Astrocyte (in vitro differentiated cells and primary cell): ENCODE measurements at regions not wholly inside any gene's neighbourhood (a gene's known extent, or its start where the extent isn't known, plus 50 kb on each side); places are given as distances from the start of the nearest gene placed in this dataset.

ENCODE experiments used
- DNase-seq: peaks from one replicate; pipeline ENCODE4 v3.0.0-alpha.2; 2010; ENCODE audit warnings: low read depth
- FAIRE-seq: peaks from 2 replicates; lab custom pipeline; 2011; peaks lifted over from hg19 to GRCh38; lab: Jason Lieb, UNC
- H2AFZ ChIP-seq: 2 replicates; pipeline ENCODE4 v1.6.0; 2012; ENCODE audit warnings: low read depth, low read length, inconsistent platforms
- H3K27ac ChIP-seq: 2 replicates; pipeline ENCODE4 v1.5.1; 2011; ENCODE audit warnings: low read depth, low read length, inconsistent platforms
- H3K27me3 ChIP-seq: 2 replicates; pipeline ENCODE4 v1.6.0; 2011; ENCODE audit warnings: low read length, inconsistent platforms; ENCODE audit not compliant: insufficient read depth
- H3K36me3 ChIP-seq: 2 replicates; pipeline ENCODE4 v1.5.1; 2011; ENCODE audit warnings: low read length, inconsistent platforms; ENCODE audit not compliant: insufficient read depth
- H3K4me1 ChIP-seq: 2 replicates; pipeline ENCODE4 v1.5.1; 2011; ENCODE audit warnings: low read length, inconsistent platforms; ENCODE audit not compliant: insufficient read depth
- H3K4me2 ChIP-seq: 2 replicates; pipeline ENCODE4 v1.6.0; 2012; ENCODE audit warnings: low read length, inconsistent platforms
- H3K4me3 ChIP-seq: 2 replicates; pipeline ENCODE4 v1.5.1; 2011; ENCODE audit warnings: low read depth, mild to moderate bottlenecking, low read length, inconsistent platforms; ENCODE audit not compliant: insufficient read depth
- H3K79me2 ChIP-seq: 2 replicates; pipeline ENCODE4 v1.6.0; 2012; ENCODE audit warnings: mild to moderate bottlenecking, low read length, inconsistent platforms; ENCODE audit not compliant: insufficient read depth
- H3K9ac ChIP-seq: 2 replicates; pipeline ENCODE4 v1.6.0; 2012; ENCODE audit warnings: mild to moderate bottlenecking, low read length, inconsistent platforms
- H3K9me3 ChIP-seq: 2 replicates; pipeline ENCODE4 v1.5.1; 2012; ENCODE audit warnings: low read depth, mild to moderate bottlenecking, low read length, inconsistent platforms; ENCODE audit not compliant: insufficient read depth
- H4K20me1 ChIP-seq: 2 replicates; pipeline ENCODE4 v1.6.0; 2012; ENCODE audit warnings: low read length, inconsistent platforms; ENCODE audit not compliant: insufficient read depth
- H3K27ac Mint-ChIP-seq: one replicate; pipeline ENCODE4 v1.8.0; 2021; ENCODE audit warnings: mild to moderate bottlenecking, mixed read lengths; ENCODE audit not compliant: unreplicated experiment
- H3K27me3 Mint-ChIP-seq: one replicate; pipeline ENCODE4 v1.8.0; 2021; ENCODE audit warnings: low read depth, mixed read lengths; ENCODE audit not compliant: unreplicated experiment
- H3K36me3 Mint-ChIP-seq: one replicate; pipeline ENCODE4 v1.8.0; 2021; ENCODE audit warnings: low read depth, mixed read lengths; ENCODE audit not compliant: unreplicated experiment
- H3K4me1 Mint-ChIP-seq: one replicate; pipeline ENCODE4 v1.8.0; 2021; ENCODE audit warnings: low read depth, mixed read lengths; ENCODE audit not compliant: unreplicated experiment
- H3K4me3 Mint-ChIP-seq: one replicate; pipeline ENCODE4 v1.8.0; 2021; ENCODE audit warnings: mild to moderate bottlenecking, moderate library complexity, mixed read lengths; ENCODE audit not compliant: unreplicated experiment
- H3K9me3 Mint-ChIP-seq: one replicate; pipeline ENCODE4 v1.8.0; 2021; ENCODE audit warnings: mild to moderate bottlenecking, mixed read lengths; ENCODE audit not compliant: unreplicated experiment
- EZH2 ChIP-seq: IDR thresholded peaks from 2 replicates; pipeline ENCODE4 v1.6.1; 2012; ENCODE audit warnings: mild to moderate bottlenecking, low read length, inconsistent platforms; ENCODE audit not compliant: insufficient read depth
- TF ChIP-seq, protein P1 (sequence below): IDR thresholded peaks from 2 replicates; pipeline ENCODE4 v1.5.1; 2011; ENCODE audit warnings: low read depth, mild to moderate bottlenecking, inconsistent platforms, low read length, moderate library complexity; ENCODE audit not compliant: insufficient read depth

GRCh38 chr6:6803180-6803977 lies 214.9 kb downstream of the LY86 start:
- no peaks in the 10 kb centered on the region for H3K27me3 ChIP-seq
- H2AFZ ChIP-seq: no peak overlapping the region
- no peak for TF ChIP-seq EZH2
- TF ChIP-seq, protein P1, sequence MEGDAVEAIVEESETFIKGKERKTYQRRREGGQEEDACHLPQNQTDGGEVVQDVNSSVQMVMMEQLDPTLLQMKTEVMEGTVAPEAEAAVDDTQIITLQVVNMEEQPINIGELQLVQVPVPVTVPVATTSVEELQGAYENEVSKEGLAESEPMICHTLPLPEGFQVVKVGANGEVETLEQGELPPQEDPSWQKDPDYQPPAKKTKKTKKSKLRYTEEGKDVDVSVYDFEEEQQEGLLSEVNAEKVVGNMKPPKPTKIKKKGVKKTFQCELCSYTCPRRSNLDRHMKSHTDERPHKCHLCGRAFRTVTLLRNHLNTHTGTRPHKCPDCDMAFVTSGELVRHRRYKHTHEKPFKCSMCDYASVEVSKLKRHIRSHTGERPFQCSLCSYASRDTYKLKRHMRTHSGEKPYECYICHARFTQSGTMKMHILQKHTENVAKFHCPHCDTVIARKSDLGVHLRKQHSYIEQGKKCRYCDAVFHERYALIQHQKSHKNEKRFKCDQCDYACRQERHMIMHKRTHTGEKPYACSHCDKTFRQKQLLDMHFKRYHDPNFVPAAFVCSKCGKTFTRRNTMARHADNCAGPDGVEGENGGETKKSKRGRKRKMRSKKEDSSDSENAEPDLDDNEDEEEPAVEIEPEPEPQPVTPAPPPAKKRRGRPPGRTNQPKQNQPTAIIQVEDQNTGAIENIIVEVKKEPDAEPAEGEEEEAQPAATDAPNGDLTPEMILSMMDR: no peak
- Mint-ChIP-seq H3K9me3 (no peaks in the 10 kb centered on the region), H3K36me3 (no peaks in the 10 kb centered on the region), H3K27ac (no peak overlapping the region), H3K4me1 (peaks cover 12% of the 10 kb centered on the region), H3K4me3 (no peak overlapping the region), H3K27me3 (peaks cover 10% of the 10 kb centered on the region)
- no peak overlapping the region for H3K27ac ChIP-seq
- H4K20me1 ChIP-seq: no peaks in the 10 kb centered on the region
- DNase-seq (no peak), FAIRE-seq (no peak)
- no peaks in the 10 kb centered on the region for H3K36me3 ChIP-seq
- H3K4me1 ChIP-seq: peaks cover 3% of the 10 kb centered on the region
- no peak overlapping the region for H3K4me2 ChIP-seq
- H3K9ac ChIP-seq: no peak overlapping the region
- no peaks in the 10 kb centered on the region for H3K79me2 ChIP-seq
- no peak overlapping the region for H3K4me3 ChIP-seq
- peaks cover 3% of the 10 kb centered on the region for H3K9me3 ChIP-seq

DNA sequence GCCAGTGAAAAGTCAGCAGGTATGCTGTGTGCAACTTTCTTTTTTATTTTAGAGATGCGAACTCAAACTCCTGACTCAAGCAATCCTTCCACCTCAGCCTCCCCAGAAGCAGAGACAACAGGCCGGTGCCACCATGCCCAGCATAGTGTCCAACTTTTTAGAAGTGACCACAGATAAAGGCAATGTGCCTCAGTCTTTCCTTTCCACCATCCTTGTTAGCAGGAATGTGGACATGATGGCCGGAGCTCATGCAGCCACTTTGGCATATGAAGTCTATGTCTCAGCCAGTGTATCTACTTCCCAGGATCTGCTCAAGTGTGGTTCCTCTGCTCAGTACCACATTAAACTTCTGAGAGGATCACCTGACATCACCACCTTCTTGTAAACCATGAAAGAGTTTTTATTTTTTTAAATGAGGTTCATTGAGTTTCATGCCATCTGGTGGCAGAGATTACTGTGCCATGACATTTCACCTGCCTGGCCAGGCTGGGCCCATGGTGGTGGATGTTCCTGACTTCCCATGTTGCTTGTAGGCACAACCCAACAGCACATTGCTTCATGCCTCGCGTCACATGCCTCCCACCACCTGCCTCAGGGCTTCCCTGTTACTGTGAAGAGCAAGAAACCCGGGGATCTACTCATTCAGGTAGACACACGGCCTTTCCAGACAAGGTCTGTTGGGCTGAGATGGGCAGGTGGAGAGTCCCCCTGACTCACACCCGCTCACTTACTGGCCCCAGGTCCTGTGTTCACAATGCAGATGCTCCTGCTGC lies 216.5 kb downstream of the LY86 start:
- no peak for FAIRE-seq
- H3K36me3 Mint-ChIP-seq: no peaks in the 10 kb centered on the region
- H3K36me3 ChIP-seq: no peaks in the 10 kb centered on the region
- no peak overlapping the region for H3K27ac ChIP-seq
- H3K4me3 ChIP-seq: no peak overlapping the region
- no peaks in the 10 kb centered on the region for H4K20me1 ChIP-seq
- H3K9me3 Mint-ChIP-seq: no peaks in the 10 kb centered on the region
- TF ChIP-seq, protein P1: no peak
- TF ChIP-seq EZH2: no peak
- H3K4me2 ChIP-seq: no peak overlapping the region
- no peak overlapping the region for H3K27ac Mint-ChIP-seq
- H3K27me3 ChIP-seq: no peaks in the 10 kb centered on the region
- H3K4me3 Mint-ChIP-seq: no peak overlapping the region
- H3K79me2 ChIP-seq: no peaks in the 10 kb centered on the region
- H3K27me3 Mint-ChIP-seq: peaks cover 18% of the 10 kb centered on the region
- H3K4me1 ChIP-seq: peaks cover 3% of the 10 kb centered on the region
- H3K9ac ChIP-seq: no peak overlapping the region
- peaks cover 7% of the 10 kb centered on the region for H3K4me1 Mint-ChIP-seq
- DNase-seq: no peak
- no peak overlapping the region for H2AFZ ChIP-seq
- peaks cover 3% of the 10 kb centered on the region for H3K9me3 ChIP-seq
